Mucosa of descending colon (tissue), 3 donors: ENCODE measurements at regions not wholly inside any gene's neighbourhood (a gene's known extent, or its start where the extent isn't known, plus 50 kb on each side); places are given as distances from the start of the nearest gene placed in this dataset.

Source experiments
- ATAC-seq: fragments of 200-7000 bp; cut with Tn5 transposase; one replicate; pipeline ENCODE4 v1.9.1; 2020; ENCODE audit warnings: mild to moderate bottlenecking, moderate library complexity
- DNase-seq, 3 donors: peaks; one replicate each; pipeline ENCODE4 v3.0.0-alpha.2; 2020
- H3K36me3 ChIP-seq: fragments of 200-600 bp; one replicate; pipeline ENCODE4 v1.8.0; 2021; ENCODE audit warnings: low read depth, mild to moderate bottlenecking
- H3K4me1 ChIP-seq: fragments of 200-600 bp; one replicate; pipeline ENCODE4 v1.8.0; 2021; ENCODE audit warnings: low read depth, mild to moderate bottlenecking
- H3K4me3 ChIP-seq: fragments of 200-600 bp; one replicate; pipeline ENCODE4 v1.8.0; 2021; ENCODE audit warnings: mild to moderate bottlenecking
- H3K9me3 ChIP-seq: fragments of 200-600 bp; one replicate; pipeline ENCODE4 v1.8.0; 2021; ENCODE audit warnings: mild to moderate bottlenecking
- CTCF ChIP-seq: fragments of 200-600 bp; IDR thresholded peaks from one replicate; pipeline ENCODE4 v1.8.0; 2022; ENCODE audit warnings: antibody characterized with exemption, mild to moderate bottlenecking
- intact Hi-C, 2 donors: fragments of 100-400 bp; cut with DNase I in 1 of 2; cut with micrococcal nuclease in 1 of 2; formaldehyde crosslinking; loops; one replicate each; pipeline versions ENCODE4 v1.11.0 to v1.11.1; 2022; cut with DNase I, micrococcal nuclease
- donor health status: DM: no; HTN: no; CAD: no; lungs with moderate emphysema.
- donor health status: DM: no; HTN: no; CAD: no.
- donor health status: DM: no; HTN: yes; CAD: no.

GRCh38 chr12:34344851-34345522 lies 322.7 kb downstream of the ALG10 start:
- TF ChIP-seq CTCF, result no peak
- DNase-seq (no peak), ATAC-seq (no peak)
- Histone ChIP-seq H3K9me3 (peaks cover 99% of the 10 kb centered on the region), H3K4me3 (no peak overlapping the region), H3K36me3 (no peaks in the 10 kb centered on the region), H3K4me1 (no peaks in the 10 kb centered on the region)
- intact Hi-C loops, result no loop called here

GRCh38 chr12:34345801-34346200 lies 323.5 kb downstream of the ALG10 start:
- no peak for TF ChIP-seq CTCF
- Histone ChIP-seq H3K9me3 (peaks cover 99% of the 10 kb centered on the region), H3K4me3 (no peak overlapping the region), H3K36me3 (no peaks in the 10 kb centered on the region), H3K4me1 (no peaks in the 10 kb centered on the region)
- DNase-seq (no peak), ATAC-seq (no peak)
- intact Hi-C loops, result no loop called here

- Histone ChIP-seq H3K4me3 (no peak overlapping the region), H3K4me1 (no peaks in the 10 kb centered on the region), H3K9me3 (peaks cover 99% of the 10 kb centered on the region), H3K36me3 (no peaks in the 10 kb centered on the region)
- intact Hi-C loops, result no loop called here
- TF ChIP-seq CTCF, result no peak
- DNase-seq, result no peak
- no peak for ATAC-seq
These were observed 324.2 kb downstream of the ALG10 start for GRCh38 chr12:34346372-34347034.

- intact Hi-C loops, result no loop called here
- H3K4me1 ChIP-seq, result no peaks in the 10 kb centered on the region
- H3K4me3 ChIP-seq, result no peak overlapping the region
- DNase-seq, result no peak
- H3K9me3 ChIP-seq, result peaks cover 99% of the 10 kb centered on the region
- TF ChIP-seq CTCF, result no peak
- ATAC-seq, result no peak
- H3K36me3 ChIP-seq, result no peaks in the 10 kb centered on the region
These were observed 325.1 kb downstream of the ALG10 start for GRCh38 chr12:34347367-34347766.

GRCh38 chr12:34348064-34348463 lies 325.8 kb downstream of the ALG10 start:
- intact Hi-C loops, result no loop called here
- Histone ChIP-seq H3K4me1 (no peaks in the 10 kb centered on the region), H3K9me3 (peaks cover 99% of the 10 kb centered on the region), H3K36me3 (no peaks in the 10 kb centered on the region), H3K4me3 (no peak overlapping the region)
- TF ChIP-seq CTCF, result no peak
- no peak for DNase-seq
- ATAC-seq, result no peak
